BLaER1 (cell line): ENCODE measurements at regions not wholly inside any gene's neighbourhood (a gene's known extent, or its start where the extent isn't known, plus 50 kb on each side); places are given as distances from the start of the nearest gene placed in this dataset.
"Not testable (repeated sequence)": the region's sequence is repeated elsewhere in the genome, so short reads cannot be mapped to it uniquely, and the experiment has no call there.

ENCODE experiments used
- H3K27ac ChIP-seq: shearing (Covaris generic); formaldehyde crosslinking; 2 replicates; pipeline ENCODE4 v1.8.1; 2022
- H3K27me3 ChIP-seq: shearing (Covaris generic); formaldehyde crosslinking; 2 replicates; pipeline ENCODE4 v1.8.1; 2022
- H3K36me3 ChIP-seq: shearing (Covaris generic); formaldehyde crosslinking; 2 replicates; pipeline ENCODE4 v1.8.1; 2022
- H3K4me1 ChIP-seq: shearing (Covaris generic); formaldehyde crosslinking; 2 replicates; pipeline ENCODE4 v1.8.1; 2022
- H3K4me2 ChIP-seq: shearing (Covaris generic); formaldehyde crosslinking; 2 replicates; pipeline ENCODE4 v1.8.1; 2022
- H3K4me3 ChIP-seq: shearing (Covaris generic); formaldehyde crosslinking; 2 replicates; pipeline ENCODE4 v1.8.1; 2022
- H3K9ac ChIP-seq: shearing (Covaris generic); formaldehyde crosslinking; 2 replicates; pipeline ENCODE4 v1.8.1; 2022
- H3K9me3 ChIP-seq: shearing (Covaris generic); formaldehyde crosslinking; 2 replicates; pipeline ENCODE4 v1.8.1; 2022
- H4K20me1 ChIP-seq: shearing (Covaris generic); formaldehyde crosslinking; 2 replicates; pipeline ENCODE4 v1.8.1; 2022
- Cebpa-rat ChIP-seq: shearing (Covaris generic); IDR thresholded peaks from 2 replicates; pipeline ENCODE4 v1.8.1; 2022

DNA sequence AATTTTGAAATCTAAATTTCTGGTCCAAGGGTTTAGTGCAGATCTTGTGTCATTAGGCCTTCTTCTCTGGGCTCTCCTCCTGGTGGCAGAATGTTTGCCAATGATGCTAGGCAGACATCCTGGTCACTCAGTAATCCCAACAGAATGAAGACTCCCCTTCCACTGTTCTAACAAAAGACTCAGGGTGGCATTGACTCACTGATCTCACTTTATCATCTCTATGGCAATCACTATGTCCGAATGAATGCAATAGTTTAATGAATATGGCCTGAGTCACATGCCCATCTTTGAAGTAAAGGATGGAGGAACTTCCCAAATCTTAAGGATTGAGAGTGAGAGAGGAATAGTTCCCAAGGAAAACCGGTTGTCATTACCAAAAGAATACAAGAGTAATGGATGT lies 261.1 kb downstream of the KCNE4 start:
- no peak overlapping the region for H3K4me3 ChIP-seq
- H3K9me3 ChIP-seq: no peaks in the 10 kb centered on the region
- no peak overlapping the region for H3K4me2 ChIP-seq
- H3K27me3 ChIP-seq: no peaks in the 10 kb centered on the region
- H3K9ac ChIP-seq: no peak overlapping the region
- no peak for TF ChIP-seq Cebpa-rat
- no peaks in the 10 kb centered on the region for H4K20me1 ChIP-seq
- H3K36me3 ChIP-seq: no peaks in the 10 kb centered on the region
- H3K27ac ChIP-seq: no peak overlapping the region
- no peaks in the 10 kb centered on the region for H3K4me1 ChIP-seq

DNA sequence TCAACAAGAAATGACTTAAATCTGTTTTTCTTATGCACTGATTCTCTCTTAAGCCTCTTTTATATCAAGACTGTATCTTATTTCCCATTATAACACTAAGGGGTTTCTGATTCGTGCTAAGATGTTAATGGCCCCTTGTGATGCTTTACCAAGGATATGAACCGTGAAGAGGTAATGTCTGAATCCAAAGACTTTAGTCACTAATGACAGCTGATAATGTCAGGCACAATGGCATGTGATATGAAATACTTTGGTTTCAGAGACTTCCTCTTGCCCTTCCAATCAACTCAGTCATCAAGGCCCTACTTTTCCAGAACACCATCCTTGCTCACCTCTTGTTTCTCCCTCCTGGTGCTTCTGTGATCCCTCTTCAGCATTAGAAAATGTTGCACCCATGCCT lies 262.8 kb downstream of the KCNE4 start:
- no peaks in the 10 kb centered on the region for H4K20me1 ChIP-seq
- TF ChIP-seq Cebpa-rat: no peak
- no peaks in the 10 kb centered on the region for H3K9me3 ChIP-seq
- H3K4me1 ChIP-seq: no peaks in the 10 kb centered on the region
- H3K36me3 ChIP-seq: no peaks in the 10 kb centered on the region
- H3K4me2 ChIP-seq: no peak overlapping the region
- no peak overlapping the region for H3K4me3 ChIP-seq
- no peak overlapping the region for H3K27ac ChIP-seq
- H3K27me3 ChIP-seq: no peaks in the 10 kb centered on the region
- no peak overlapping the region for H3K9ac ChIP-seq

DNA sequence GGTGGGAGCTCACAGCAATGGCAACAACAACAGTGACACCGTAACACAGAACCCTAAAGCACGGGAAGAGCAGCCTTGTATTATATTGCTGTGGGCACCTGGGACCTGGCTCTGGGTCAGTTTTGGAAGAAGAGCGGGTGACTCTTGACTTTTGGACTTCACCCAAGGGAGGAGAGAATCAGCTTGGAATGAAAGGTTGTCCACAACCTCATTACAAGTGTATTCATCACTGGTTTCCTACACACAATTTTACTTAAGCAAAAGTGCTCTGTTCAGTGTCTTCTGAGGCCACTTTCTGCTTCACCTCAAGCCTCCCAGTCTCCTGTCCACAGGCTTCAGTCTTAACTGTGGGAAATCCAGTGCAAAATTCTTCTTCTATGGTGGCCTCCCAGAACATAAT lies 263.8 kb downstream of the KCNE4 start:
- Histone ChIP-seq H3K9ac (no peak overlapping the region), H3K9me3 (no peaks in the 10 kb centered on the region), H3K4me2 (no peak overlapping the region), H3K4me3 (no peak overlapping the region), H4K20me1 (no peaks in the 10 kb centered on the region), H3K36me3 (no peaks in the 10 kb centered on the region), H3K27ac (no peak overlapping the region), H3K27me3 (no peaks in the 10 kb centered on the region), H3K4me1 (no peaks in the 10 kb centered on the region)
- TF ChIP-seq Cebpa-rat: no peak

DNA sequence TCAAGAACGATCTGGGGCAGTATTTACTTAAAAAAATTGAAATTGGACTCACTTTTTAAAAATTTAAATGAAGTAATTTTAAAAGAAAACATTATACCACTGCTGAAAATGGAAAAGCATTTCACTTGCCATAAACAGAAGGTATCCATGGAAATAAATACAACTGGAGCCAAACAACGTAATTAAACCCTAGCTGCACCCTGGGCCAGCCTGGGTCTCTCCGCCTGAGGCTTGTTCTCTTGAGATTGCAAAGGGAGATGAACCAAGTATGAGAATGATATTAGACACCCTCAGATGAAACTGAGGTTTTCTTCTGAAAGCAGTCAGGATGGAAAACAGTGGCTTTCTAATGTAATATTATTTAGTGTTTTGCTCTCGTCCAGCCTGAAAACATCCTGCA lies 264.4 kb downstream of the KCNE4 start:
- Histone ChIP-seq H3K4me2 (no peak overlapping the region), H3K36me3 (no peaks in the 10 kb centered on the region), H3K4me1 (no peaks in the 10 kb centered on the region), H3K9ac (no peak overlapping the region), H3K27ac (no peak overlapping the region), H3K4me3 (no peak overlapping the region), H3K27me3 (no peaks in the 10 kb centered on the region), H4K20me1 (no peaks in the 10 kb centered on the region), H3K9me3 (no peaks in the 10 kb centered on the region)
- TF ChIP-seq Cebpa-rat: no peak

DNA sequence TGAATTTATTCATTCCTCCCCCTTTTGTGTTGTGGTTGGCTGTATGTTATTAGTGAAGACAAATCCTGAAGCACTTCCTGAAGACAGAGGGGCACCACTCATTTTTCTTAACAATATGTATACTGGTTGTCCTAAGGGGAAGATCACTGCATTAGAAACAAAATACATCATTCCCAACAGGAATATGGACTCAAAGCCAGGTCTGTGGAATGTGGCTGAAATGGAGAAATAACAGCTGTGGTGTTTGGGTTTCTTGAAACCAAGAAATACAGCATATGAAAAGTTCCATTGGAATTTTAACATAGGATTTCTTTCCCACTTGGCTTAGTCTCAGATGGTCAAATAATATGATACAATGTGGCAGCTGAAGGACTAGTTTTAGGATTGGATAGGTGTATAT lies 267.6 kb downstream of the KCNE4 start:
- no peaks in the 10 kb centered on the region for H3K27me3 ChIP-seq
- no peak overlapping the region for H3K4me2 ChIP-seq
- H3K36me3 ChIP-seq: no peaks in the 10 kb centered on the region
- H3K4me1 ChIP-seq: peaks cover 7% of the 10 kb centered on the region
- H3K27ac ChIP-seq: no peak overlapping the region
- 0 out of 2 replicates have a peak, but pooled peaks cover 4% of the 10 kb centered on the region for H3K9me3 ChIP-seq
- H3K9ac ChIP-seq: no peak overlapping the region
- no peaks in the 10 kb centered on the region for H4K20me1 ChIP-seq
- no peak overlapping the region for H3K4me3 ChIP-seq
- TF ChIP-seq Cebpa-rat: no peak

DNA sequence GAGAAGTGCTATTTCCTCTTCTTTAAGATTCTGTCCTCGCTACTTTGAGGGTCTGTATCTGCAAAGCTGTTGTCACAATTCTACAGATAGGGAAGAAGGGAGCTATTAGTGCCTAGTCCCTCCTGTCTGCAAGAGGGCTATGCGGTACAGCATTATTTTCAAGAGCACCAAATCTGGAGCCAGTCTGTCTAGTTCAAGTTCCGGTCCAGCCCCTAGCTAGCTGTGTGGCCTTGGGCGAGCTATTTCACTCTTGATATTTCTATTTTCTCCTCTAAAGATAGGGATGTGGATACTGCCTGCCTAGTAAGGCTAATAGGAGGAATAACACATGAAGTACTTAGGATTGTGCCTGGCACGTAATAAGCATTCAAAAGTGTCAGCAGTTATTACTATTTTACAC lies 272.4 kb downstream of the KCNE4 start:
- H3K4me2 ChIP-seq: peak overlapping the region; percentile 24; the same call in 1 of the 2 replicates
- H3K9ac ChIP-seq: no peak overlapping the region
- H4K20me1 ChIP-seq: no peaks in the 10 kb centered on the region
- H3K4me1 ChIP-seq: peaks cover 7% of the 10 kb centered on the region
- no peak for TF ChIP-seq Cebpa-rat
- H3K9me3 ChIP-seq: 0 out of 2 replicates have a peak, but pooled peaks cover 4% of the 10 kb centered on the region
- H3K27me3 ChIP-seq: no peaks in the 10 kb centered on the region
- no peaks in the 10 kb centered on the region for H3K36me3 ChIP-seq
- no peak overlapping the region for H3K27ac ChIP-seq
- H3K4me3 ChIP-seq: no peak overlapping the region

DNA sequence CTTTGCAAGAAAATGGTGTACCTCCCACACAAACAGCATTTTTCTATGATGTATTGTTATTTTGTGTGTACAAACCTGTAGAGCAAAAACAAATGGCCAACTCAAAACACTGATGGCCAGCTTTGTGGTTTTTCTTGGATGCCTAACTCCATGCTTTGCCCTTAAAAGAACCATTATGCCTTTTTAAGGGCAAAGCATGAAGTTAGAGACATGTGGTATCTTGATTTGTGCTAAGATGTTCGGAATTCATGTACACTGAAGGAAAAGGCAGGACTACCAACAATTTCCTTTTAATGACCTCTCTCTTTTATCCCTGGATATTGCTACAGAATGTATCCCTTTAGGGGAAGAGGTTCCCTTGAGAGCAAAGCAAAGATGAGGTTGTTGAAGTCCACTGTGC lies 273.6 kb downstream of the SCG2 start:
- no peak for TF ChIP-seq Cebpa-rat
- no peak overlapping the region for H3K4me2 ChIP-seq
- H3K27me3 ChIP-seq: no peaks in the 10 kb centered on the region
- no peak overlapping the region for H3K27ac ChIP-seq
- no peak overlapping the region for H3K4me3 ChIP-seq
- H3K9ac ChIP-seq: no peak overlapping the region
- H3K9me3 ChIP-seq: no peaks in the 10 kb centered on the region
- no peaks in the 10 kb centered on the region for H4K20me1 ChIP-seq
- H3K4me1 ChIP-seq: peaks cover 7% of the 10 kb centered on the region
- no peaks in the 10 kb centered on the region for H3K36me3 ChIP-seq

DNA sequence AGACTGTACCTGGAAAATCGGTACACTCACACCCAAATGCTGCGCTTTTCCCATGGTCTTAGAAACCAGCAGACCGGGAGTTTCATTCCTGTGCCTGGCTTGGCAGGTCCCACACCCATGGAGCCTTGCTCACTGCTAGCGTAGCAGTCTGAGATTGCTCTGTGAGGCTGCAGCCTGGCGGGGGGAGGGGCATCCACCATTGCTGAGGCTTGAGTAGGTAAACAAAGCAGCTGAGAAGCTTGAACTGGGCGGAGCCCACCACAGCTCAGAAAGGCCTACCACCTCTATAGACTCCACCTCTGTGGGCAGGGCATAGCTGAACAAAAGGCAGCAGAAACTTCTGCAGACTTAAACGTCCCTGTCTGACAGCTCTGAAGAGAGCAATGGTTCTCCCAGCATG lies 271.4 kb downstream of the SCG2 start:
- H3K4me2 ChIP-seq, H3K4me3 ChIP-seq, H3K27me3 ChIP-seq, H3K27ac ChIP-seq, H4K20me1 ChIP-seq, H3K9ac ChIP-seq, H3K9me3 ChIP-seq, H3K4me1 ChIP-seq, H3K36me3 ChIP-seq: not testable (repeated sequence)

DNA sequence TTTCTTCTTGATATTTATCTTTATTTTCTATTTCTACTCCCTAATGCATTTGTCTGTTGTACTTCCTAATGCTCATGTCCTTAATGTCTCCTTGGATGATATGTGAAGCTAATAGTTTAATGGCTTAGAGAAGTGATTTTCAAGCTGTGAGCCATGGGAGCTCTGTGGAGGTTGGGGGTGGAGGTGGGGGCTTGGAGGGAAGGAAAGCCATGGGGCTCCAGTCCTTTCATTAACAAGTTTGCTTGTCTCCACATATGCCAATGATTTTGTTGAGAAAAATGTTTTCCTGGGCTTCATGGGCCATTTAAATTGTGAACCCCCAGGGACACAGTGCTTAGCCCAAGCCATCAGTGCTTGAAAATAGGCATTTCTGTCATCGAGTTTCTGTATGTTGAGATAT lies 264.1 kb downstream of the SCG2 start:
- Histone ChIP-seq H3K4me1 (no peaks in the 10 kb centered on the region), H4K20me1 (no peaks in the 10 kb centered on the region), H3K9ac (no peak overlapping the region), H3K36me3 (no peaks in the 10 kb centered on the region), H3K9me3 (no peaks in the 10 kb centered on the region), H3K4me3 (no peak overlapping the region), H3K27me3 (no peaks in the 10 kb centered on the region), H3K4me2 (no peak overlapping the region), H3K27ac (no peak overlapping the region)
- TF ChIP-seq Cebpa-rat: no peak

DNA sequence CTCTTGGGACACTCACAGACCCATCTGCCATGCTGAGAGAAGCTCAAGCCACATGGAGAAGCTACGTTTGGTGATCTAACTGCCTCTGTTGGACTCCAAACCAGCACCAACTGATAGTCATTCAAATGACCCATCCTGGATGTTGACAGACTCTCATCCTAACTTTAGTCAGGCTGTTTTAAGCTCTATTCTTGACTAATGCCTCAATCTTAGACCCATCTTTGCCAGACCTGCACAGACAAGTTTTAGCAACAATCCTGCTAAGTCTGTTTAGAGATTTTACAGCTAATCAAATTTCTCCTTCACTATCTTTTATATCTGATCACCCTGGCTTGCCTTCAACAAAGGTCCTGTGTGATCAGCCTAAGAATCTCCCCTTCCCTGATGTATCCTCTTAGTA lies 245.1 kb downstream of the SCG2 start:
- no peaks in the 10 kb centered on the region for H3K36me3 ChIP-seq
- no peaks in the 10 kb centered on the region for H4K20me1 ChIP-seq
- no peak overlapping the region for H3K9ac ChIP-seq
- H3K4me3 ChIP-seq: no peak overlapping the region
- no peak overlapping the region for H3K27ac ChIP-seq
- H3K4me1 ChIP-seq: no peaks in the 10 kb centered on the region
- H3K27me3 ChIP-seq: no peaks in the 10 kb centered on the region
- H3K9me3 ChIP-seq: peaks cover 16% of the 10 kb centered on the region
- H3K4me2 ChIP-seq: no peak overlapping the region
- TF ChIP-seq Cebpa-rat: no peak

DNA sequence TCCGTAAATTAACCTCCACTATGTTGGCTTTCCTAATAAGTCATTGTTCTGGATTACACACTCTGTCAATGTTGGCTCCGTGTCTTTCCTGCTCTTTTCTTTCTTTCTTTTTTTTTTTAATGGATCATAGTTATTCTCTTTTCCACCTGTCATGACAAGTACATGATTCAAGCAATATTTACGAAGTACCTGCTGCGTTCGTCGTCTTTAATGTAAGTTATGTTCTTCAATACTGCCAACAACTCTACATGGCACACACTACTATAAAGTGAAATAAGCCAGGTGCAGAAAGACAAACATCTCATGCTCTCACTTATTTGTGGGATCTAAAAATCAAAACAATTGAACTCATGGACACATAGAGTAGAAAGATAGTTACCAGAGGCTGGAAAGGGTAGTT lies 239.1 kb downstream of the SCG2 start:
- no peaks in the 10 kb centered on the region for H3K27me3 ChIP-seq
- no peaks in the 10 kb centered on the region for H3K36me3 ChIP-seq
- no peaks in the 10 kb centered on the region for H4K20me1 ChIP-seq
- H3K27ac ChIP-seq: no peak overlapping the region
- no peak overlapping the region for H3K9ac ChIP-seq
- H3K9me3 ChIP-seq: peaks cover 12% of the 10 kb centered on the region
- TF ChIP-seq Cebpa-rat: no peak
- H3K4me1 ChIP-seq: no peaks in the 10 kb centered on the region
- no peak overlapping the region for H3K4me3 ChIP-seq
- H3K4me2 ChIP-seq: no peak overlapping the region
